Panc1 (cell line): ENCODE measurements at regions not wholly inside any gene's neighbourhood (a gene's known extent, or its start where the extent isn't known, plus 50 kb on each side); places are given as distances from the start of the nearest gene placed in this dataset.

Source experiments
- ATAC-seq: fragments of 200-7000 bp; cut with Tn5 transposase; 2 replicates; pipeline ENCODE4 v1.9.1; 2020; ENCODE audit warnings: mild to moderate bottlenecking, moderate library complexity
- BruUV-seq: library from RNA; stranded (reverse); fragments of 400-500 nt; replicated peaks from 2 replicates; lab custom pipeline; 2021; lab: Mats Ljungman, UMichigan
- CTCF ChIA-PET: fragments of 300-600 bp; sonication (Branson Sonifier 250); formaldehyde crosslinking; loops from one replicate; lab custom pipeline; 2022; ENCODE audit warnings: antibody characterized with exemption; lab: Charles Lee
- POLR2A ChIA-PET: fragments of 300-600 bp; sonication (Branson Sonifier 250); formaldehyde crosslinking; loops from one replicate; lab custom pipeline; 2022; ENCODE audit warnings: antibody characterized with exemption; lab: Charles Lee
- DNase-seq: peaks from one replicate; pipeline ENCODE4 v3.0.0-alpha.2; 2010; ENCODE audit warnings: low read depth, low spot score
- H3K27ac ChIP-seq: 2 replicates; pipeline ENCODE4 v1.5.1; 2011; ENCODE audit warnings: mild to moderate bottlenecking, low read length, inconsistent platforms
- H3K27me3 ChIP-seq: fragments of 200-500 bp; sonication (Bioruptor generic); 2 replicates; pipeline ENCODE4 v1.6.0; 2014; ENCODE audit warnings: low read length, inconsistent platforms; ENCODE audit not compliant: control insufficient read depth, insufficient read depth
- H3K36me3 ChIP-seq: fragments of 200-500 bp; sonication (Bioruptor generic); 2 replicates; pipeline ENCODE4 v1.5.1; 2014; ENCODE audit warnings: inconsistent platforms, mild to moderate bottlenecking, low read length, moderate library complexity; ENCODE audit not compliant: control insufficient read depth, insufficient read depth
- H3K4me1 ChIP-seq: 2 replicates; pipeline ENCODE4 v1.5.1; 2011; ENCODE audit warnings: inconsistent platforms, mild to moderate bottlenecking, low read length, moderate library complexity; ENCODE audit not compliant: control insufficient read depth, insufficient read depth
- H3K4me3 ChIP-seq, 2 experiments: 2 replicates each; pipeline ENCODE4 v1.5.1; 2011 to 2012; ENCODE audit warnings: low read depth in 2 of 2, low read length in 2 of 2, mild to moderate bottlenecking in 2 of 2, inconsistent platforms in 1 of 2, moderate library complexity in 1 of 2
- H3K9me3 ChIP-seq: fragments of 200-500 bp; sonication (Bioruptor generic); 2 replicates; pipeline ENCODE4 v1.5.1; 2014; ENCODE audit warnings: low read depth, mild to moderate bottlenecking, inconsistent platforms, low read length, moderate library complexity; ENCODE audit not compliant: control insufficient read depth, insufficient read depth
- POLR2AphosphoS5 ChIP-seq: IDR thresholded peaks from 2 replicates; pipeline ENCODE4 v1.6.1; 2012; ENCODE audit warnings: mild to moderate bottlenecking, low read depth, low read length, moderate library complexity
- SIN3A ChIP-seq: IDR thresholded peaks from 2 replicates; pipeline ENCODE4 v1.6.1; 2012; ENCODE audit warnings: low read depth, mild to moderate bottlenecking, low read length, moderate library complexity, borderline replicate concordance; ENCODE audit not compliant: insufficient read depth
- TCF7L2 ChIP-seq: IDR thresholded peaks from 2 replicates; pipeline ENCODE4 v1.6.1; 2011; ENCODE audit warnings: mild to moderate bottlenecking, low read depth, low read length, inconsistent platforms
- in situ Hi-C: cut with HindIII; loops from 2 replicates; pipeline ENCODE4 v1.10.0; 2016; ENCODE audit warnings: low sequenced_read_pairs, low pct_unique_long_range_greater_than_20kb
- intact Hi-C: fragments of 100-400 bp; cut with micrococcal nuclease; formaldehyde crosslinking; loops from one replicate; pipeline ENCODE4 v1.10.0; 2022; ENCODE audit not compliant: unreplicated experiment
- TF ChIP-seq, protein P1 (sequence below): fragments of 450-650 bp; IDR thresholded peaks from 2 replicates; pipeline ENCODE4 v1.5.1; 2017; ENCODE audit warnings: mild to moderate bottlenecking
- TF ChIP-seq, protein P2 (sequence below), 2 experiments: IDR thresholded peaks; 2 replicates each; pipeline ENCODE4 v1.6.1; 2011 to 2012; ENCODE audit warnings: low read depth in 2 of 2, control low read depth in 1 of 2, low read length in 1 of 2, mild to moderate bottlenecking in 1 of 2, moderate library complexity in 1 of 2; ENCODE audit not compliant: insufficient read depth in 1 of 2

DNA sequence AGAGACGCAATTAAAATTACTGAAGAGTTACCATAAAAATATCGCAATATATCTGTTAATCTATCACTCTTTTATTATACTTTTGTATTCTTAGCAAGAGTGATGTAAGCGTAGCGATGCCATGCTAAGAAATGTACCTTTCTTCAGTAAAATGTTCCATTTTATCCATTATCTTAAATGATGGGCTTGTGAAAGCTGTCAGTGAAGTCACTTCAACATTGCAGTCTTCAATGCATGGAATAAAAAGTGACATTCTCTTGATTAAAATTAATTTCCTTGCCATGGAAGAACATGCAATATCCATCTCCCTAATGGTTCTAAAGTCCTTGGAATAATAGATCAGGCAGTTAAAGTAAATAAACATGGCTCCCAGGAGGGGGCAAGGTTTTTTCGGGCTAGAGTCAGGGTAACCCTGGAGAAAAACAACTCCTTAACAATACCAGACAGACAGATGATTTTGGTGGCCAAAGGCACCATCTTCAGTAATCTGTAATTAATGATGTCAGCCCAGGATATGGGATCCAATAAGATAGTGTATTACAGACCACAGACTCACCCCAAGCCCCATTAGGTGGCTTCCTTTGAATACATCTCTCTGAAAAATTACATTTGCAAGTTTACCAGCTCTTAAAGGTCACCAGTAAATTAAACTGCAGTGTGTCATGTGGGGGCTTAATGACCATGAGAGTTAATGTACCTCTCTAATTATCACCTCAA is 677.1 kb downstream of the DTWD2 start:
- no peak for TF ChIP-seq SIN3A
- TF ChIP-seq POLR2AphosphoS5: no peak
- TF ChIP-seq, protein P1, sequence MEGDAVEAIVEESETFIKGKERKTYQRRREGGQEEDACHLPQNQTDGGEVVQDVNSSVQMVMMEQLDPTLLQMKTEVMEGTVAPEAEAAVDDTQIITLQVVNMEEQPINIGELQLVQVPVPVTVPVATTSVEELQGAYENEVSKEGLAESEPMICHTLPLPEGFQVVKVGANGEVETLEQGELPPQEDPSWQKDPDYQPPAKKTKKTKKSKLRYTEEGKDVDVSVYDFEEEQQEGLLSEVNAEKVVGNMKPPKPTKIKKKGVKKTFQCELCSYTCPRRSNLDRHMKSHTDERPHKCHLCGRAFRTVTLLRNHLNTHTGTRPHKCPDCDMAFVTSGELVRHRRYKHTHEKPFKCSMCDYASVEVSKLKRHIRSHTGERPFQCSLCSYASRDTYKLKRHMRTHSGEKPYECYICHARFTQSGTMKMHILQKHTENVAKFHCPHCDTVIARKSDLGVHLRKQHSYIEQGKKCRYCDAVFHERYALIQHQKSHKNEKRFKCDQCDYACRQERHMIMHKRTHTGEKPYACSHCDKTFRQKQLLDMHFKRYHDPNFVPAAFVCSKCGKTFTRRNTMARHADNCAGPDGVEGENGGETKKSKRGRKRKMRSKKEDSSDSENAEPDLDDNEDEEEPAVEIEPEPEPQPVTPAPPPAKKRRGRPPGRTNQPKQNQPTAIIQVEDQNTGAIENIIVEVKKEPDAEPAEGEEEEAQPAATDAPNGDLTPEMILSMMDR: no peak
- no peak for TF ChIP-seq TCF7L2
- TF ChIP-seq, protein P2, sequence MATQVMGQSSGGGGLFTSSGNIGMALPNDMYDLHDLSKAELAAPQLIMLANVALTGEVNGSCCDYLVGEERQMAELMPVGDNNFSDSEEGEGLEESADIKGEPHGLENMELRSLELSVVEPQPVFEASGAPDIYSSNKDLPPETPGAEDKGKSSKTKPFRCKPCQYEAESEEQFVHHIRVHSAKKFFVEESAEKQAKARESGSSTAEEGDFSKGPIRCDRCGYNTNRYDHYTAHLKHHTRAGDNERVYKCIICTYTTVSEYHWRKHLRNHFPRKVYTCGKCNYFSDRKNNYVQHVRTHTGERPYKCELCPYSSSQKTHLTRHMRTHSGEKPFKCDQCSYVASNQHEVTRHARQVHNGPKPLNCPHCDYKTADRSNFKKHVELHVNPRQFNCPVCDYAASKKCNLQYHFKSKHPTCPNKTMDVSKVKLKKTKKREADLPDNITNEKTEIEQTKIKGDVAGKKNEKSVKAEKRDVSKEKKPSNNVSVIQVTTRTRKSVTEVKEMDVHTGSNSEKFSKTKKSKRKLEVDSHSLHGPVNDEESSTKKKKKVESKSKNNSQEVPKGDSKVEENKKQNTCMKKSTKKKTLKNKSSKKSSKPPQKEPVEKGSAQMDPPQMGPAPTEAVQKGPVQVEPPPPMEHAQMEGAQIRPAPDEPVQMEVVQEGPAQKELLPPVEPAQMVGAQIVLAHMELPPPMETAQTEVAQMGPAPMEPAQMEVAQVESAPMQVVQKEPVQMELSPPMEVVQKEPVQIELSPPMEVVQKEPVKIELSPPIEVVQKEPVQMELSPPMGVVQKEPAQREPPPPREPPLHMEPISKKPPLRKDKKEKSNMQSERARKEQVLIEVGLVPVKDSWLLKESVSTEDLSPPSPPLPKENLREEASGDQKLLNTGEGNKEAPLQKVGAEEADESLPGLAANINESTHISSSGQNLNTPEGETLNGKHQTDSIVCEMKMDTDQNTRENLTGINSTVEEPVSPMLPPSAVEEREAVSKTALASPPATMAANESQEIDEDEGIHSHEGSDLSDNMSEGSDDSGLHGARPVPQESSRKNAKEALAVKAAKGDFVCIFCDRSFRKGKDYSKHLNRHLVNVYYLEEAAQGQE (IDR thresholded peaks at IDR 0.05; ENCODE audit: insufficient read depth in 1 of 2, low read depth in 2 of 2, low read length in 1 of 2): no peak
- ChIA-PET POLR2A (no interaction called here), CTCF (no interaction called here)
- Histone ChIP-seq H3K36me3 (no peaks in the 10 kb centered on the region), H3K27ac (no peak overlapping the region), H3K4me1 (no peaks in the 10 kb centered on the region), H3K27me3 (no peaks in the 10 kb centered on the region), H3K4me3 (no peak overlapping the region), H3K9me3 (no peaks in the 10 kb centered on the region)
- in situ Hi-C loops: no loop called here
- ATAC-seq: no peak
- intact Hi-C loops: no loop called here
- BruUV-seq: no TSS peak
- DNase-seq: no peak

- no TSS peak for BruUV-seq
- ATAC-seq (no peak), DNase-seq (no peak)
- Histone ChIP-seq H3K27ac (no peak overlapping the region), H3K27me3 (no peaks in the 10 kb centered on the region), H3K4me1 (no peaks in the 10 kb centered on the region), H3K36me3 (no peaks in the 10 kb centered on the region), H3K9me3 (no peaks in the 10 kb centered on the region), H3K4me3 (no peak overlapping the region)
- no peak for TF ChIP-seq SIN3A
- no peak for TF ChIP-seq TCF7L2
- TF ChIP-seq POLR2AphosphoS5: no peak
- TF ChIP-seq, protein P2 (IDR thresholded peaks at IDR 0.05; ENCODE audit: insufficient read depth in 1 of 2, low read depth in 2 of 2, low read length in 1 of 2): no peak
- TF ChIP-seq, protein P1: no peak
- CTCF ChIA-PET: no interaction called here
- in situ Hi-C loops (no loop called here), intact Hi-C loops (no loop called here)
- POLR2A ChIA-PET: no interaction called here
Observed at GRCh38 chr5:118310401-118310800, 677.9 kb downstream of the DTWD2 start.
